ENCODE measurements at regions not wholly inside any gene's neighbourhood (a gene's known extent, or its start where the extent isn't known, plus 50 kb on each side); places are given as distances from the start of the nearest gene placed in this dataset.

GRCh38 chr17:77875881-77876509 lies 82.5 kb upstream of the TNRC6C start:
- Mint-ChIP-seq H3K27me3 (ENCODE audit: low read depth) (no peaks in the 10 kb centered on the region), H3K9me3 (peaks cover 3% of the 10 kb centered on the region), H3K4me3 (no peak overlapping the region), H3K36me3 (ENCODE audit: low read depth) (no peaks in the 10 kb centered on the region), H3K27ac (ENCODE audit: unreplicated experiment) (peak overlapping the region; percentile 87), H3K4me1 (no peaks in the 10 kb centered on the region)
- no peak for TF ChIP-seq CTCF (conservative IDR thresholded peaks at IDR 0.05)
- DNase-seq (ENCODE audit: low read depth, low spot score) = no peak

GRCh38 chr17:77877036-77877435 lies 81.5 kb upstream of the TNRC6C start:
- H3K4me1 Mint-ChIP-seq = peaks cover 7% of the 10 kb centered on the region
- TF ChIP-seq CTCF (conservative IDR thresholded peaks at IDR 0.05) = no peak
- no peaks in the 10 kb centered on the region for H3K27me3 Mint-ChIP-seq (ENCODE audit: low read depth)
- no peak for DNase-seq (ENCODE audit: low read depth, low spot score)
- H3K36me3 Mint-ChIP-seq (ENCODE audit: low read depth) = no peaks in the 10 kb centered on the region
- H3K4me3 Mint-ChIP-seq = no peak overlapping the region
- peaks cover 3% of the 10 kb centered on the region for H3K9me3 Mint-ChIP-seq
- no peak overlapping the region for H3K27ac Mint-ChIP-seq (ENCODE audit: unreplicated experiment)

- no peak for TF ChIP-seq CTCF (conservative IDR thresholded peaks at IDR 0.05)
- H3K4me1 Mint-ChIP-seq = peaks cover 14% of the 10 kb centered on the region
- H3K27me3 Mint-ChIP-seq (ENCODE audit: low read depth) = no peaks in the 10 kb centered on the region
- H3K27ac Mint-ChIP-seq (ENCODE audit: unreplicated experiment) = peak overlapping the region; percentile 35
- no peak overlapping the region for H3K4me3 Mint-ChIP-seq
- DNase-seq (ENCODE audit: low read depth, low spot score) = no peak
- H3K36me3 Mint-ChIP-seq (ENCODE audit: low read depth) = no peaks in the 10 kb centered on the region
- peaks cover 3% of the 10 kb centered on the region for H3K9me3 Mint-ChIP-seq
These were observed 80.7 kb upstream of the TNRC6C start for GRCh38 chr17:77877646-77878355.

GRCh38 chr17:77879226-77879895 lies 79.1 kb upstream of the TNRC6C start:
- H3K36me3 Mint-ChIP-seq (ENCODE audit: low read depth) = no peaks in the 10 kb centered on the region
- peaks cover 3% of the 10 kb centered on the region for H3K9me3 Mint-ChIP-seq
- peaks cover 3% of the 10 kb centered on the region for H3K27me3 Mint-ChIP-seq (ENCODE audit: low read depth)
- peaks cover 23% of the 10 kb centered on the region for H3K4me1 Mint-ChIP-seq
- no peak overlapping the region for H3K4me3 Mint-ChIP-seq
- no peak for TF ChIP-seq CTCF (conservative IDR thresholded peaks at IDR 0.05)
- no peak overlapping the region for H3K27ac Mint-ChIP-seq (ENCODE audit: unreplicated experiment)
- DNase-seq (ENCODE audit: low read depth, low spot score) = no peak

GRCh38 chr17:77879896-77880280 lies 78.6 kb upstream of the TNRC6C start:
- Mint-ChIP-seq H3K27me3 (ENCODE audit: low read depth) (peaks cover 4% of the 10 kb centered on the region), H3K27ac (ENCODE audit: unreplicated experiment) (no peak overlapping the region), H3K9me3 (peaks cover 3% of the 10 kb centered on the region), H3K36me3 (ENCODE audit: low read depth) (no peaks in the 10 kb centered on the region), H3K4me1 (peaks cover 25% of the 10 kb centered on the region), H3K4me3 (no peak overlapping the region)
- DNase-seq (ENCODE audit: low read depth, low spot score) = no peak
- TF ChIP-seq CTCF (conservative IDR thresholded peaks at IDR 0.05) = no peak

All from neural crest cell (in vitro differentiated cells).